ENCODE measurements at regions not wholly inside any gene's neighbourhood (a gene's known extent, or its start where the extent isn't known, plus 50 kb on each side); places are given as distances from the start of the nearest gene placed in this dataset.

GRCh38 chr1:191977874-191978506 is 180.3 kb upstream of the RGS18 start:
- no peak overlapping the region for H3K27ac ChIP-seq
- no peak overlapping the region for H3K4me3 ChIP-seq
- intact Hi-C loops (cut with DNase I), result no loop called here
- WGBS, 2 donors, result 90 to 95% methylated on average over 1 of the region's 1 CpG
- no peaks in the 10 kb centered on the region for H3K27me3 ChIP-seq
- no peak for DNase-seq
- TF ChIP-seq, protein P1, sequence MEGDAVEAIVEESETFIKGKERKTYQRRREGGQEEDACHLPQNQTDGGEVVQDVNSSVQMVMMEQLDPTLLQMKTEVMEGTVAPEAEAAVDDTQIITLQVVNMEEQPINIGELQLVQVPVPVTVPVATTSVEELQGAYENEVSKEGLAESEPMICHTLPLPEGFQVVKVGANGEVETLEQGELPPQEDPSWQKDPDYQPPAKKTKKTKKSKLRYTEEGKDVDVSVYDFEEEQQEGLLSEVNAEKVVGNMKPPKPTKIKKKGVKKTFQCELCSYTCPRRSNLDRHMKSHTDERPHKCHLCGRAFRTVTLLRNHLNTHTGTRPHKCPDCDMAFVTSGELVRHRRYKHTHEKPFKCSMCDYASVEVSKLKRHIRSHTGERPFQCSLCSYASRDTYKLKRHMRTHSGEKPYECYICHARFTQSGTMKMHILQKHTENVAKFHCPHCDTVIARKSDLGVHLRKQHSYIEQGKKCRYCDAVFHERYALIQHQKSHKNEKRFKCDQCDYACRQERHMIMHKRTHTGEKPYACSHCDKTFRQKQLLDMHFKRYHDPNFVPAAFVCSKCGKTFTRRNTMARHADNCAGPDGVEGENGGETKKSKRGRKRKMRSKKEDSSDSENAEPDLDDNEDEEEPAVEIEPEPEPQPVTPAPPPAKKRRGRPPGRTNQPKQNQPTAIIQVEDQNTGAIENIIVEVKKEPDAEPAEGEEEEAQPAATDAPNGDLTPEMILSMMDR (IDR thresholded peaks at IDR 0.05), result no peak
- no peak for TF ChIP-seq POLR2AphosphoS5 (IDR thresholded peaks at IDR 0.05)
- no peak for TF ChIP-seq POLR2A (IDR thresholded peaks at IDR 0.05)
- TF ChIP-seq EP300 (IDR thresholded peaks at IDR 0.05), result no peak
- peaks cover 0 to 12% (median 0%) of the 10 kb centered on the region in 4 donors for H3K4me1 ChIP-seq
- peaks cover 0 to 5% (median 1%) of the 10 kb centered on the region in 4 donors for H3K9me3 ChIP-seq
- H3K36me3 ChIP-seq, result no peaks in the 10 kb centered on the region

- Histone ChIP-seq H3K27ac (no peak overlapping the region), H3K36me3 (no peaks in the 10 kb centered on the region), H3K9me3 (peaks cover 0 to 5% (median 1%) of the 10 kb centered on the region in 4 donors), H3K4me1 (no peaks in the 10 kb centered on the region), H3K4me3 (no peak overlapping the region), H3K27me3 (no peaks in the 10 kb centered on the region)
- intact Hi-C loops (cut with DNase I), result no loop called here
- WGBS, 2 donors, result 73 to 75% methylated on average over 6 of the region's 6 CpGs
- TF ChIP-seq EP300 (IDR thresholded peaks at IDR 0.05) (no peak), POLR2AphosphoS5 (IDR thresholded peaks at IDR 0.05) (no peak), POLR2A (IDR thresholded peaks at IDR 0.05) (no peak)
- TF ChIP-seq, protein P1 (IDR thresholded peaks at IDR 0.05), result no peak
- no peak for DNase-seq
These were observed 173.4 kb upstream of the RGS18 start for GRCh38 chr1:191984856-191985255.

GRCh38 chr1:191992118-191992517 is 166.1 kb upstream of the RGS18 start:
- H3K4me1 ChIP-seq, result no peaks in the 10 kb centered on the region
- H3K9me3 ChIP-seq, result no peaks in the 10 kb centered on the region
- H3K27me3 ChIP-seq, result no peaks in the 10 kb centered on the region
- intact Hi-C loops (cut with DNase I), result no loop called here
- H3K4me3 ChIP-seq, result no peak overlapping the region
- TF ChIP-seq EP300 (IDR thresholded peaks at IDR 0.05) (no peak), POLR2A (IDR thresholded peaks at IDR 0.05) (no peak), POLR2AphosphoS5 (IDR thresholded peaks at IDR 0.05) (no peak)
- TF ChIP-seq, protein P1 (IDR thresholded peaks at IDR 0.05), result no peak
- no peak overlapping the region for H3K27ac ChIP-seq
- no peaks in the 10 kb centered on the region for H3K36me3 ChIP-seq
- no peak for DNase-seq

DNA sequence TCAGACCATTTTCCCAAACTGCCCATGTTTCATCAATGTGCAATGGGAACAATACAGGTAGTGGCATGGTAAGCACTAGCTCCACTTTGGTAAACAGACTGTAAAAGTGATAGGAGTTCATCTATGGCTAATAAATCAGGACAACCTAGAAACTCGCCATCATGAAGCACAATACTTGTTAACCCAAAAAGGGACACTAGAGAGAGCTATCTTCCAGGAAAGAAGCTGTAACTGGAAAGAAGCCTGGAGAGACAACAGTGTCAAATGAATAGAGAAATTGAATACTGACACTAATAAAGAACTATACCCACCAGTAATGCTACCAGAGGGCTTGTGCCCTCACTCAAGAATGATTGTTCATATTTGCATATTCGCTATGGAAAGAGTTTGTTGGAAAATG is 164.7 kb upstream of the RGS18 start:
- H3K27me3 ChIP-seq, result no peaks in the 10 kb centered on the region
- no peaks in the 10 kb centered on the region for H3K9me3 ChIP-seq
- no peak overlapping the region for H3K27ac ChIP-seq
- H3K4me3 ChIP-seq, result no peak overlapping the region
- TF ChIP-seq POLR2A (IDR thresholded peaks at IDR 0.05), result no peak
- TF ChIP-seq, protein P1 (IDR thresholded peaks at IDR 0.05), result no peak
- TF ChIP-seq EP300 (IDR thresholded peaks at IDR 0.05), result no peak
- TF ChIP-seq POLR2AphosphoS5 (IDR thresholded peaks at IDR 0.05), result no peak
- WGBS, 2 donors, result 45 to 73% methylated on average over 2 of the region's 2 CpGs
- no peaks in the 10 kb centered on the region for H3K36me3 ChIP-seq
- no peak for DNase-seq
- no peaks in the 10 kb centered on the region for H3K4me1 ChIP-seq
- intact Hi-C loops (cut with DNase I), result no loop called here

- no peaks in the 10 kb centered on the region for H3K4me1 ChIP-seq
- no peak overlapping the region for H3K27ac ChIP-seq
- intact Hi-C loops (cut with DNase I), result no loop called here
- WGBS, 2 donors, result 83 to 94% methylated on average over 3 of the region's 3 CpGs
- no peak overlapping the region for H3K4me3 ChIP-seq
- DNase-seq, result no peak
- H3K36me3 ChIP-seq, result no peaks in the 10 kb centered on the region
- H3K9me3 ChIP-seq, result no peaks in the 10 kb centered on the region
- TF ChIP-seq, protein P1 (IDR thresholded peaks at IDR 0.05), result no peak
- no peak for TF ChIP-seq POLR2AphosphoS5 (IDR thresholded peaks at IDR 0.05)
- no peak for TF ChIP-seq EP300 (IDR thresholded peaks at IDR 0.05)
- TF ChIP-seq POLR2A (IDR thresholded peaks at IDR 0.05), result no peak
- H3K27me3 ChIP-seq, result no peaks in the 10 kb centered on the region
These were observed 156.2 kb upstream of the RGS18 start for GRCh38 chr1:192002063-192002462.
